H54 (cell line): ENCODE measurements at regions not wholly inside any gene's neighbourhood (a gene's known extent, or its start where the extent isn't known, plus 50 kb on each side); places are given as distances from the start of the nearest gene placed in this dataset.
"Not testable (repeated sequence)": the region's sequence is repeated elsewhere in the genome, so short reads cannot be mapped to it uniquely, and the experiment has no call there.

Source experiments
- DNase-seq: peaks from one replicate; pipeline ENCODE4 v3.0.0; 2011; ENCODE audit warnings: low spot score, mixed read lengths; ENCODE audit not compliant: insufficient read length
- FAIRE-seq: peaks from 3 replicates; lab custom pipeline; 2011; peaks lifted over from hg19 to GRCh38; lab: Jason Lieb, UNC

GRCh38 chr5:176048671-176049070, 80.6 kb upstream of the THOC3 start:
- not testable (repeated sequence) for DNase-seq, FAIRE-seq

- not testable (repeated sequence) for FAIRE-seq, DNase-seq
These were observed 92.6 kb upstream of the THOC3 start for GRCh38 chr5:176060472-176061268.

- DNase-seq, FAIRE-seq: not testable (repeated sequence)
These were observed 93.1 kb upstream of the THOC3 start for GRCh38 chr5:176061269-176061622.

- FAIRE-seq, DNase-seq: not testable (repeated sequence)
These were observed 93.5 kb upstream of the THOC3 start for GRCh38 chr5:176061660-176062059.

DNA sequence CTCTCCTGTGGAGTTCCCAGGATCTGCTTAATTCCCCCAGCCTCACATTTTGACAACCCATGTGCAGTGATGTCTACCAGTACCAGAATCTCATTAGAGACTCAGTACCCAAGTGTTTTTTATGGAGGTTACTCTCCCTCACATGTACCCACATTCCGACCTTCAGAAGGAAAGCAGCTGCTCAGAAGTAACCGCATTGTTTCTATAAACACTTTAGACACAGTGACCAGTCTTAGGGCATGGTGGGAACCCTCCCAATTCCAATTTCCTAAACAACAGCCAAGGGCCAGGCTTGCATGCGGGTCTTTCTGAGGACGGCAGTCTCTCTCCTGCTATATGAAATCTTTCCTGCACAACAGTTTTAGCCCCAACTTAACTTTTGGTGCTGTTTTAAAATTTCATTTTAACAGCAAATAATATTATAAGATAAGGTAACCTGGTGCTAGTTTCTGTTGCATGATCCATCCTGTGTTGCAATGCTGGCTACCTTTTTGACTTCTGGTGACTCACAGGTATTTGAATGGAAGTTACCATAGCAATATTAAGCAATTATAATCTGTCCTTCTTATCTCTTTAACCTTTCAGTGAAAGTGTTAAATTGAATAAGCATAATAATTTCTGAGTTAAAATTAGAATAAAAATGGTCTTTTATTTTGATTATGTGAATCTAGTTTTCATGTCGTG, 98.3 kb upstream of the THOC3 start:
- FAIRE-seq, DNase-seq: not testable (repeated sequence)

DNA sequence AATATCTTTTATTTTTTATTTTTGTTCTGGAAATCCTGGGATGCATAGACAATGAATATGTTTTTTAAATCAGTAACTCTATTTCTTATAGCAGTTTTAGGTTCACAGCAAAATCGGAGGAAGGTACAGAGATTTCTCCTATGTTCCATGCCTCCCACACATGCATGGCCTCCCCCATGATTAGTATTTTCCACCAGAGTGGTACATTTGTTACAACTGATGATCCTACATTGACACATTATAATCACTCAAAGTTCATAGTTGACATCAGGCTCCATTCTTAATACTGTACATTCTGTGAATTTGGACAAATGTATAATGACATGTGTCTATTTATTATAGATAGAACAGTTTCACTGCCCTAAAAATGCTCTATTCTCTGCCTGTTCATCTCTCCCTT, 99.0 kb upstream of the THOC3 start:
- not testable (repeated sequence) for DNase-seq, FAIRE-seq

- FAIRE-seq: not testable (repeated sequence)
These were observed 99.8 kb upstream of the THOC3 start for GRCh38 chr5:176067948-176068347.

DNA sequence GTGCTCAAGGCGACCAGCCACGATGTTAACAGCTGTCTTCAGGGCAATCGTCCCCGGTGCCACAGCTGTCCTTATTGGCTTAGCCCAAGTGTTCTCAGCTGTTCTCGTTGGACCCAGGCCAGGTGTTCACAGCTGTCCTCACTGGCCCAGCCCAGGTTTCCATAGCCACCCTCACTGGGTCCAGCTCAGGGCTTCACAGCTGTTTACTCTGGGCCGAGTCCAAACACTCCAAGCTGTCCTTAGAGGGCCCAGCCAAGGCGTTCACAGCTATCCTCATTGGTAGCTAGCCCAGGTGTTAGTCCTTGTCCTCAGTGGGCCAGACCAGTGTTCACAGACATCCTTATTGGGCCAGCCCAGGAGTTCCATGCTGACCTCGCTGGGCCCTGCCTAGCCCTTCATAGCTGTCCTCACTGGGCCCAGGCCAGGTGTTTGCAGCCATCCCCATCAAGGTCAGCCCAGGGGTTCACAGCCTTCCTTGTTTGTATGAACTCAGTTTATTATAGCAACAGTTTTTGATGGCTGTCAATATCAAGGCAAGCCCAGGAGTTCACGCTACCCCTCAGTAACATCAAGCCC, 106.0 kb upstream of the THOC3 start:
- not testable (repeated sequence) for DNase-seq, FAIRE-seq

More at GRCh38 chr5:176067948-176068347, 99.8 kb upstream of the THOC3 start:
- DNase-seq: not testable (repeated sequence)

GRCh38 chr5:176083717-176084116, 115.6 kb upstream of the THOC3 start:
- not testable (repeated sequence) for DNase-seq, FAIRE-seq

DNA sequence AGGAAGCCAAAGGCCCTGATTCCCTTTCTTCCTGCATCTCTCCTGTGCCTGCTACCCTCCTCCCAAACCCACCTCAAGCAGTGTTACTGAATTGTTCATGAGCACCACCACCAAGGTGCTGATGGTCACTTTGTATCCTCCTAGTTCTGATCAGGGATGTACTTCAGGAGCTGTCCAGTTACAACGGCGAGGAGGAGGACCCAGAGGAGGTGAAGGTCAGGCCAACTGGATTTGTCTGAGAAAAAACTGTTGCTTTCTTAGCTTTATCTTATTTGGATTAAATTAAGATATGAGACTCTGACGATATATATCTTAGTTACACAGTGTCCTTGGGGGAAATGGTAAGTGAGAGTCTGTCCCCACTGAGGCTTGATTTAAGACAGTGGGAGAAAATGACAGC, 135.0 kb upstream of the THOC3 start:
- not testable (repeated sequence) for DNase-seq, FAIRE-seq

DNA sequence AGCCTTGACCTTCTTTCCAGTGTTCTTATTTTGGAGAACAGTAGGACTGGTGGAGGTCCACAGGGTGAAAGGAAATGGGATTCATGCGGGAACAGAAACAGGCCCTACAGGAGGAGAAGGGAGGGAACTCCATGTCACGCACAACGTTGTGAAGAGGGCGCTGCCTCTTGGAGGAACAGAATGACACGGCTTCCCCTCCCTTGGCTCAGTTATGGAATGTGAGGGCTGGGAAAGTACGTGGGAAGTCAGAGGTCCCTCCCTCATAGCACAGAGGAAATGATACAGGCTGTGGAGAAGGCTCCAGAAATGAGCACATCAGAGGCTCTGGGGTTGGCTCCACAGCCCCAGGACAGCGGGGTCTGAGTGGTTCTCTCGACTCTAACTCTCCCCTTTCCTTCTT, 125.3 kb upstream of the SIMC1 start:
- not testable (repeated sequence) for DNase-seq, FAIRE-seq

DNA sequence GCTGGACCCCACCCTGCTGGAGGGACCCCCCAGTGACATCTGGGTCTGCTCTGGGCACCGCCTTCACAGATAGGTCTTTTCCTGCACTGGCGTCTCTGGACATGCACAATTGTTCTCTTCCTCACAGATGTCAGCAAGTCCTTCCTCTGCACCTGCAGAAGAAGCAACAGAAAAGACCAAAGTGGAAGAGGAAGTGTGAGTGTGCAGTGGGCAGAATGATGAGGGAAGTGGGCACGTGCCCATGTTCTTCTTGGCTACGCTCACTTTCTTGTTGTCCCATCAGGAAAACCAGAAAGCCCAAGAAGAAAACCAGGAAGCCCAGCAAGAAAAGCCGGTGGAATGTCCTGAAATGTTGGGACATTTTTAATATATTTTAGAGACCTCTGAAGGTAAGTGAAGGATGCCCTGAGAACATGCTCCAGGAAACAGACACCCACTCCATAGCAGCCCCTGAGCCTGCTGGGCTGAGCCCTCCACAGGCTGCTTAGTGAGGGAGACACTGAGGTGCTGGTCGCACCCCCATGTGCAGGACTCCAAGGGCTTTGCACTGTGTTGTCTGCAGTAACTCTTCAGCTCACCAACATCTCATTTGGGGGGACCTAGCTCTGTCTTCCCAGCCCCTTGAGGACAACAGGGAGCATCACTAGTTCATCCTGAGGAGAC, 124.4 kb upstream of the SIMC1 start:
- not testable (repeated sequence) for FAIRE-seq, DNase-seq

DNA sequence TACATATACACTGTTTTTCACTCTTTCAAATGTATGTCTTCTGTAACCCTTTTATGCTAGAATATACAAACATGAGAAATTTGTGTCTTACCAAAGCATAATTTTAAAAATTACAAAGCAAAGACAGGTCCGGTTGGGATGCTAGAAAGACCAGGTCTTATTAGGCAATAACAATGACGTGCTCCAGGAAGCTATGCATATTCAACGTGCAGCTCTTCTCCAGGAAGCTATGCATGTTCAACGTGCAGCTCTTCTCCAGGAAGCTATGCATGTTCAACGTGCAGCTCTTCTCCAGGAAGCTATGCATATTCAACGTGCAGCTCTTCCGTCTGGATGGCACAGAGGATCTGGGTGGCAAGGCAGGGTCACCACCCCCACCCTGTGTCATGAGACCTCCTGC, 123.4 kb upstream of the SIMC1 start:
- DNase-seq, FAIRE-seq: not testable (repeated sequence)

DNA sequence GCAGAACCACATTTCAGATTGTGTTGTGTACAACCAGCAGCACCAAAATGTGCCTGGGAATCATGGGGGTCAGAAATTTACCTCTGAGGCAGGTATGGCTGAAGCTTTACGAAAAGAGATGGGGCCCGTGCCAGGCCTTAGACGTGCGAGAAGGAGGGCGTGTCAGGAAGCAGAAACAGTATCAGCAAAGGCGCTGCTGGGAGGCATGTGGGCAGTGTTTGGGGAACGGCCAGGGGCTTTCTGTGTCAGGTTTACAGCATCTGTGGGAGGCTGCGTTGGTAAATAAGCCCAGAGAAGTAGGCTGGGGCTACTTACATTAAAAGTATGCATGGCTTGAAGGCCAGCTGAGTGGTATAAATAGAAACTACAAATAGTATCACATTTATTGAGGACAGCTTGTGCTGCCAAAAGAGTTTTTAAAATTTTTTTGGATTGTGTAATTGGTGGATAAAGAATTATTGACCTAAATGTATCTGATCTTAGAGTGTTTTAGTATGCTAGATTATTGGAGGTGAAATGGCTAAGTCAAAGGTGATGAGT, 120.5 kb upstream of the SIMC1 start:
- DNase-seq, FAIRE-seq: not testable (repeated sequence)

DNA sequence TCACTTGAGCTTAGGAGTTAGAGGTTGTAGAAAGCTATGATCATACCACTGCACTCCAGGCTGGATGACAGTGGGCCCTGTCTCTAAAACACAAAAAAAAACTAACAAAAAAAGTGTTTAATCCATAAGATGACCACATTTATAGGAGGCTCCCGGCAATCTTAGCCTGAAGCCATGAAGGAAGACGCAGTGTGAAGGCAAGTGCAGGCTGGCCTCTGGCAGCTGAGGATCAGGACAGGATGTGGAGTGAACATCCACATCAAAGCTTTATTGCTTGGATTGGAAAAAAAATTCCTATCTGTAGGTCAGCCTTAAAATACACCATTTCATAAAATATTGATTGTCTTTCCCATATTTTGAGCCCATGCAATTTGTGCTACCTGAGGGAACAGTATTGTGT, 115.9 kb upstream of the SIMC1 start:
- not testable (repeated sequence) for DNase-seq, FAIRE-seq

DNA sequence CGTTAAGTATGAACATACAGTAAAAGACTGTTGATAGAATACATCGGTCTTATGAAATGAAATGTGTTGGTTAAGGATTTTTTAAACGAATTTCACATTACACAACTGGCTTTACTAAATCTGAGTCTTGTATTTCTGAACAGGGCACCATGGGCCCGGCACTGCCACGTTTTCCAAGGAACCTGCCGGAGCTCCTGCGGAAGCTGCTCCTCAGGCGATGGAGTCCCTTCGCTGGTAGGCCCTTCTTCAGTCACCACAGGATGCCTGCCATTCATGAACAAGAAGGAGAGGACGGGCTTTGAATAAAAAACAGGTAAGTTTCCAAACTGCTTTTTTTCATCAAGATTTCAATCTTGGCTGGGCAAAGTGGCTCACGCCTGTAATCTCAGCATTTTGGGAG, 114.1 kb upstream of the SIMC1 start:
- FAIRE-seq: not testable (repeated sequence)

More for the DNA sequence above, 114.1 kb upstream of the SIMC1 start:
- DNase-seq: not testable (repeated sequence)
